ENCODE measurements at regions not wholly inside any gene's neighbourhood (a gene's known extent, or its start where the extent isn't known, plus 50 kb on each side); places are given as distances from the start of the nearest gene placed in this dataset.

- Histone ChIP-seq H3K9me3 (ENCODE audit: control insufficient read depth, insufficient read depth, low read length) (peaks cover 37% of the 10 kb centered on the region), H4K20me1 (ENCODE audit: insufficient read depth, low read length) (no peaks in the 10 kb centered on the region), H4K8ac (ENCODE audit: low read depth in 2 of 2, low read length in 2 of 2) (no peak overlapping the region), H4K5ac (ENCODE audit: low read depth, low read length) (no peak overlapping the region), H3K27ac (ENCODE audit: insufficient read depth, low read length) (no peak overlapping the region), H2BK5ac (ENCODE audit: low read depth, low read length, poor library complexity, severe bottlenecking) (no peak overlapping the region), H3K14ac (replicated peaks; ENCODE audit: low read depth, low read length) (no peak overlapping the region), H2AK9ac (replicated peaks; ENCODE audit: low read depth, low read length, poor library complexity) (no peak overlapping the region), H3K23ac (ENCODE audit: low read depth, low read length) (no peak overlapping the region), H3K9ac (ENCODE audit: low read depth, low read length) (no peak overlapping the region), H3K18ac (ENCODE audit: low read depth, low read length) (no peak overlapping the region), H3K4me1 (ENCODE audit: control insufficient read depth, insufficient read depth, low read length) (no peaks in the 10 kb centered on the region), H3K9me1 (ENCODE audit: insufficient read depth, low read length) (no peaks in the 10 kb centered on the region), H2BK120ac (ENCODE audit: low read depth, low read length) (no peak overlapping the region), H2BK15ac (ENCODE audit: low read depth, low read length) (no peak overlapping the region), H3K4me3 (ENCODE audit: insufficient read depth, low read depth, low read length) (no peak overlapping the region), H3K4me2 (ENCODE audit: low read depth, low read length) (no peak overlapping the region), H2AFZ (replicated peaks; ENCODE audit: low read length, poor library complexity) (no peak overlapping the region), H3K36me3 (ENCODE audit: control insufficient read depth, insufficient read depth, low read length) (no peaks in the 10 kb centered on the region), H4K91ac (ENCODE audit: insufficient read depth, low read depth, low read length) (no peak overlapping the region), H3K79me1 (ENCODE audit: low read depth in 1 of 2, low read length in 2 of 2) (no peaks in the 10 kb centered on the region), H2AK5ac (ENCODE audit: low read depth, low read length) (no peak overlapping the region), H2BK20ac (ENCODE audit: low read depth, low read length) (no peak overlapping the region), H3K27me3 (ENCODE audit: control insufficient read depth, insufficient read depth, low read length) (no peaks in the 10 kb centered on the region), H3K4ac (ENCODE audit: low read depth, low read length) (no peak overlapping the region), H3K56ac (ENCODE audit: extremely low read depth, insufficient read depth, low read length) (no peak overlapping the region)
- intact Hi-C loops (cut with micrococcal nuclease) (no loop called here), dilution Hi-C loops (cut with HindIII; ENCODE audit: low sequenced_read_pairs, unreplicated experiment) (no loop called here), in situ Hi-C loops (cut with MboI; ENCODE audit: low sequenced_read_pairs) (no loop called here)
- no TSS peak for BruUV-seq (replicated peaks)
- POLR2A ChIA-PET (ENCODE audit: unreplicated experiment): no interaction called here
- TF ChIP-seq RAD21 (IDR thresholded peaks at IDR 0.05; ENCODE audit: low read length) (no peak), MAZ (IDR thresholded peaks at IDR 0.05; ENCODE audit: borderline replicate concordance, low read depth, low read length) (no peak), BHLHE40 (IDR thresholded peaks at IDR 0.05; ENCODE audit: low read depth, low read length) (no peak), SMC3 (IDR thresholded peaks at IDR 0.05; ENCODE audit: low read depth, low read length) (no peak), MAFK (IDR thresholded peaks at IDR 0.05; ENCODE audit: low read depth, low read length) (no peak), CEBPB (IDR thresholded peaks at IDR 0.05; ENCODE audit: low read depth, low read length) (no peak), NFE2L2 (IDR thresholded peaks at IDR 0.05; ENCODE audit: low read depth, low read length) (no peak), CHD1 (IDR thresholded peaks at IDR 0.05; ENCODE audit: low read depth, low read length) (no peak), RFX5 (IDR thresholded peaks at IDR 0.05; ENCODE audit: low read depth, low read length) (no peak), FOS (IDR thresholded peaks at IDR 0.05; ENCODE audit: low read depth, low read length) (no peak), CTCF (conservative IDR thresholded peaks at IDR 0.05; ENCODE audit: low read depth, low read length) (no peak), ELK1 (IDR thresholded peaks at IDR 0.05; ENCODE audit: borderline replicate concordance, low read depth, low read length) (no peak)
- TF ChIP-seq, protein P1, sequence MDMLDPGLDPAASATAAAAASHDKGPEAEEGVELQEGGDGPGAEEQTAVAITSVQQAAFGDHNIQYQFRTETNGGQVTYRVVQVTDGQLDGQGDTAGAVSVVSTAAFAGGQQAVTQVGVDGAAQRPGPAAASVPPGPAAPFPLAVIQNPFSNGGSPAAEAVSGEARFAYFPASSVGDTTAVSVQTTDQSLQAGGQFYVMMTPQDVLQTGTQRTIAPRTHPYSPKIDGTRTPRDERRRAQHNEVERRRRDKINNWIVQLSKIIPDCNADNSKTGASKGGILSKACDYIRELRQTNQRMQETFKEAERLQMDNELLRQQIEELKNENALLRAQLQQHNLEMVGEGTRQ (IDR thresholded peaks at IDR 0.05; ENCODE audit: low read depth, low read length): no peak
- DNase-seq (no peak), ATAC-seq (ENCODE audit: low read depth) (no peak)
- WGBS, 2 experiments (ENCODE audit: extremely low coverage in 2 of 2, insufficient read length in 1 of 2): no CpG with 5 or more reads among the region's 7 CpGs
- CTCF ChIA-PET: no interaction called here
These were observed 1456.5 kb downstream of the TBC1D22A start for GRCh38 chr22:48218889-48219420.

Measured in IMR-90 (cell line).